Lower leg skin (tissue), 3 donors: ENCODE measurements at regions not wholly inside any gene's neighbourhood (a gene's known extent, or its start where the extent isn't known, plus 50 kb on each side); places are given as distances from the start of the nearest gene placed in this dataset.
"Not testable (repeated sequence)": the region's sequence is repeated elsewhere in the genome, so short reads cannot be mapped to it uniquely, and the experiment has no call there.

Source experiments
- POLR2A ChIP-seq, 2 donors: fragments of 450-650 bp; IDR thresholded peaks; one replicate each; pipeline ENCODE4 v1.6.1; 2016 to 2017; ENCODE audit warnings: antibody characterized with exemption in 2 of 2, mild to moderate bottlenecking in 1 of 2, moderate library complexity in 1 of 2
- TF ChIP-seq, protein P1 (sequence below), 3 donors: fragments of 450-650 bp; IDR thresholded peaks; one replicate each; pipeline ENCODE4 v1.5.1; 2016; ENCODE audit warnings: antibody characterized with exemption in 3 of 3, mild to moderate bottlenecking in 3 of 3, moderate library complexity in 2 of 3

DNA sequence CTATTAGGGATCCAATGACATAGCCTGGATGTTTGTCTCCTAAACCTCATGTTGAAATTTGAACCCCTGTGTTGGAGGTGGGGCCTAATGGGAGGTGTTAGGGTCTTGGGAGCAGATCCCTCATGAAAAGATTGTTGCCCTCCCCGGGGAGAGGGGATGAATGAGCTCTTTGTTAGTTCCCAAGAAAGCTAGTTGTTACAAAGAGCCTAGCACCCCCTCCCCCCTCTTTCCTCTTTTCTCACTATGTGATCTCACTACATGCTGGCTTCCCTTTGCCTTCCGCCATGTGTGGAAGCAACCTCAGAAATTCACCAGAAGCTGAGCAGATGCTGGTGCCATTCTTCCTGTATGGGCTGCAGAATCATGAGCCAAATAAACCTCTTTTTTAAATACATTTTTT is 123.2 kb downstream of the SPATA31A6 start:
- TF ChIP-seq, protein P1, sequence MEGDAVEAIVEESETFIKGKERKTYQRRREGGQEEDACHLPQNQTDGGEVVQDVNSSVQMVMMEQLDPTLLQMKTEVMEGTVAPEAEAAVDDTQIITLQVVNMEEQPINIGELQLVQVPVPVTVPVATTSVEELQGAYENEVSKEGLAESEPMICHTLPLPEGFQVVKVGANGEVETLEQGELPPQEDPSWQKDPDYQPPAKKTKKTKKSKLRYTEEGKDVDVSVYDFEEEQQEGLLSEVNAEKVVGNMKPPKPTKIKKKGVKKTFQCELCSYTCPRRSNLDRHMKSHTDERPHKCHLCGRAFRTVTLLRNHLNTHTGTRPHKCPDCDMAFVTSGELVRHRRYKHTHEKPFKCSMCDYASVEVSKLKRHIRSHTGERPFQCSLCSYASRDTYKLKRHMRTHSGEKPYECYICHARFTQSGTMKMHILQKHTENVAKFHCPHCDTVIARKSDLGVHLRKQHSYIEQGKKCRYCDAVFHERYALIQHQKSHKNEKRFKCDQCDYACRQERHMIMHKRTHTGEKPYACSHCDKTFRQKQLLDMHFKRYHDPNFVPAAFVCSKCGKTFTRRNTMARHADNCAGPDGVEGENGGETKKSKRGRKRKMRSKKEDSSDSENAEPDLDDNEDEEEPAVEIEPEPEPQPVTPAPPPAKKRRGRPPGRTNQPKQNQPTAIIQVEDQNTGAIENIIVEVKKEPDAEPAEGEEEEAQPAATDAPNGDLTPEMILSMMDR (IDR thresholded peaks at IDR 0.05): not testable (repeated sequence)
- TF ChIP-seq POLR2A (IDR thresholded peaks at IDR 0.05): not testable (repeated sequence)
